Muscle layer of duodenum (tissue), 2 donors: ENCODE measurements at regions not wholly inside any gene's neighbourhood (a gene's known extent, or its start where the extent isn't known, plus 50 kb on each side); places are given as distances from the start of the nearest gene placed in this dataset.

Source experiments
- H3K27ac ChIP-seq: one replicate; pipeline ENCODE4 v1.7.0; 2013; ENCODE audit warnings: mild to moderate bottlenecking, low read length
- H3K27me3 ChIP-seq: one replicate; pipeline ENCODE4 v1.7.0; 2013; ENCODE audit warnings: low read depth, mild to moderate bottlenecking, control low read depth, low read length
- H3K36me3 ChIP-seq, 2 donors: one replicate each; pipeline ENCODE4 v1.7.0; 2013; ENCODE audit warnings: low read length in 2 of 2, control low read depth in 1 of 2, mild to moderate bottlenecking in 1 of 2; ENCODE audit not compliant: insufficient read depth in 2 of 2, control insufficient read depth in 1 of 2
- H3K4me1 ChIP-seq, 2 donors: one replicate each; pipeline ENCODE4 v1.7.0; 2013; ENCODE audit warnings: low read length in 2 of 2, mild to moderate bottlenecking in 2 of 2, control low read depth in 1 of 2, moderate library complexity in 1 of 2; ENCODE audit not compliant: insufficient read depth in 2 of 2, control insufficient read depth in 1 of 2
- H3K4me3 ChIP-seq, 2 donors: one replicate each; pipeline ENCODE4 v1.7.0; 2013; ENCODE audit warnings: low read length in 2 of 2, low read depth in 1 of 2, mild to moderate bottlenecking in 1 of 2
- H3K9me3 ChIP-seq, 2 donors: one replicate each; pipeline ENCODE4 v1.7.0; 2013; ENCODE audit warnings: low read length in 2 of 2, control low read depth in 1 of 2, mild to moderate bottlenecking in 1 of 2; ENCODE audit not compliant: control insufficient read depth in 1 of 2
- donor health status: healthy.

GRCh38 chr16:55179852-55180585, 144.0 kb upstream of the IRX6 start:
- Histone ChIP-seq H3K4me3 (no peak overlapping the region), H3K27ac (no peak overlapping the region)

GRCh38 chr16:55184052-55184451, 140.0 kb upstream of the IRX6 start:
- H3K4me1 ChIP-seq = no peaks in the 10 kb centered on the region
- H3K36me3 ChIP-seq = no peaks in the 10 kb centered on the region
- H3K4me3 ChIP-seq = no peak overlapping the region
- H3K27me3 ChIP-seq = no peaks in the 10 kb centered on the region
- no peak overlapping the region for H3K27ac ChIP-seq
- no peaks in the 10 kb centered on the region for H3K9me3 ChIP-seq

More at GRCh38 chr16:55179852-55180585, 144.0 kb upstream of the IRX6 start:
- no peaks in the 10 kb centered on the region for H3K36me3 ChIP-seq
- H3K27me3 ChIP-seq = no peaks in the 10 kb centered on the region
- no peaks in the 10 kb centered on the region for H3K4me1 ChIP-seq
- H3K9me3 ChIP-seq = peaks cover 0 to 5% of the 10 kb centered on the region in 2 donors

- no peak overlapping the region for H3K4me3 ChIP-seq
- H3K36me3 ChIP-seq = no peaks in the 10 kb centered on the region
- H3K27ac ChIP-seq = no peak overlapping the region
- H3K27me3 ChIP-seq = no peaks in the 10 kb centered on the region
- no peaks in the 10 kb centered on the region for H3K4me1 ChIP-seq
- no peaks in the 10 kb centered on the region for H3K9me3 ChIP-seq
These were observed 139.4 kb upstream of the IRX6 start for GRCh38 chr16:55184619-55185018.

GRCh38 chr16:55189224-55189623, 134.8 kb upstream of the IRX6 start:
- Histone ChIP-seq H3K36me3 (no peaks in the 10 kb centered on the region), H3K27ac (no peak overlapping the region), H3K4me3 (no peak overlapping the region), H3K4me1 (no peaks in the 10 kb centered on the region), H3K9me3 (peaks cover 6 to 9% of the 10 kb centered on the region in 2 donors), H3K27me3 (no peaks in the 10 kb centered on the region)

- Histone ChIP-seq H3K27ac (no peak overlapping the region), H3K27me3 (no peaks in the 10 kb centered on the region), H3K4me1 (no peaks in the 10 kb centered on the region), H3K36me3 (no peaks in the 10 kb centered on the region), H3K9me3 (peaks cover 6 to 9% of the 10 kb centered on the region in 2 donors), H3K4me3 (no peak overlapping the region)
These were observed 134.0 kb upstream of the IRX6 start for GRCh38 chr16:55189682-55190636.

- Histone ChIP-seq H3K27ac (no peak overlapping the region), H3K36me3 (no peaks in the 10 kb centered on the region), H3K9me3 (peaks cover 6 to 9% of the 10 kb centered on the region in 2 donors), H3K4me3 (no peak overlapping the region), H3K27me3 (no peaks in the 10 kb centered on the region), H3K4me1 (no peaks in the 10 kb centered on the region)
These were observed 131.3 kb upstream of the IRX6 start for GRCh38 chr16:55192734-55193133.

- Histone ChIP-seq H3K36me3 (no peaks in the 10 kb centered on the region), H3K4me3 (no peak overlapping the region), H3K27me3 (no peaks in the 10 kb centered on the region), H3K27ac (no peak overlapping the region), H3K4me1 (no peaks in the 10 kb centered on the region), H3K9me3 (no peaks in the 10 kb centered on the region)
These were observed 120.4 kb upstream of the IRX6 start for GRCh38 chr16:55203570-55203969.

- H3K4me1 ChIP-seq = no peaks in the 10 kb centered on the region
- no peaks in the 10 kb centered on the region for H3K9me3 ChIP-seq
- H3K27ac ChIP-seq = no peak overlapping the region
- no peaks in the 10 kb centered on the region for H3K27me3 ChIP-seq
- H3K36me3 ChIP-seq = no peaks in the 10 kb centered on the region
- H3K4me3 ChIP-seq = no peak overlapping the region
These were observed 119.9 kb upstream of the IRX6 start for GRCh38 chr16:55204069-55204468.

GRCh38 chr16:55204923-55205322, 119.1 kb upstream of the IRX6 start:
- Histone ChIP-seq H3K27ac (no peak overlapping the region), H3K36me3 (no peaks in the 10 kb centered on the region), H3K4me1 (no peaks in the 10 kb centered on the region), H3K27me3 (no peaks in the 10 kb centered on the region), H3K4me3 (no peak overlapping the region), H3K9me3 (no peaks in the 10 kb centered on the region)

GRCh38 chr16:55207693-55208428, 116.1 kb upstream of the IRX6 start:
- Histone ChIP-seq H3K4me3 (no peak overlapping the region), H3K27ac (no peak overlapping the region), H3K4me1 (no peaks in the 10 kb centered on the region), H3K36me3 (no peaks in the 10 kb centered on the region), H3K9me3 (no peaks in the 10 kb centered on the region), H3K27me3 (no peaks in the 10 kb centered on the region)

- Histone ChIP-seq H3K27me3 (no peaks in the 10 kb centered on the region), H3K27ac (no peak overlapping the region), H3K4me3 (no peak overlapping the region), H3K36me3 (no peaks in the 10 kb centered on the region), H3K4me1 (no peaks in the 10 kb centered on the region), H3K9me3 (no peaks in the 10 kb centered on the region)
These were observed 114.4 kb upstream of the IRX6 start for GRCh38 chr16:55209626-55210025.
